ENCODE measurements at regions not wholly inside any gene's neighbourhood (a gene's known extent, or its start where the extent isn't known, plus 50 kb on each side); places are given as distances from the start of the nearest gene placed in this dataset.

DNA sequence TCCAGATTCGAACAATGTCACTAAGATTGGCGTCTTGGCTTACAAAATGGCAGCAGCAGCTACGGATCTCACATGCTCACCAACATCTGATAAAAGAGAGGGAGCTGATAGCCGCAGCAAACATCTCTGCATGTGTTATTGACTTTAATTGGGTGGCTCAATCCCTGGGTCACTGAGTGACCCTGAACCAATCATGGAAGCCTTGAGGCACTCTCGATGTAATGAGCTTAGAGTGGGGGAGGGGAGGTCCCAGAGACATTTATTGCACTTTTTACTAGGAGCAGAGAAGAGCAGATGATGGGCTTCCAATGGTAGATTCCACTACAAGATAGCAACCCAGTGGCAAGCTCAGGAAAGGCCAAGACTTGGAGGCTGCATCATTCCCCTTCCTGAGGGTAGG lies 238.7 kb downstream of the BMP7 start:
- ChIA-PET POLR2A (no interaction called here), CTCF (no interaction called here)
- Mint-ChIP-seq H3K27ac (no peak overlapping the region), H3K36me3 (ENCODE audit: low read depth) (no peaks in the 10 kb centered on the region), H3K4me3 (no peak overlapping the region), H3K27me3 (ENCODE audit: low read depth) (peaks cover 2% of the 10 kb centered on the region), H3K4me1 (ENCODE audit: low read depth) (no peaks in the 10 kb centered on the region), H3K9me3 (ENCODE audit: insufficient read depth) (no peaks in the 10 kb centered on the region)
- ATAC-seq (no peak), DNase-seq (no peak)

DNA sequence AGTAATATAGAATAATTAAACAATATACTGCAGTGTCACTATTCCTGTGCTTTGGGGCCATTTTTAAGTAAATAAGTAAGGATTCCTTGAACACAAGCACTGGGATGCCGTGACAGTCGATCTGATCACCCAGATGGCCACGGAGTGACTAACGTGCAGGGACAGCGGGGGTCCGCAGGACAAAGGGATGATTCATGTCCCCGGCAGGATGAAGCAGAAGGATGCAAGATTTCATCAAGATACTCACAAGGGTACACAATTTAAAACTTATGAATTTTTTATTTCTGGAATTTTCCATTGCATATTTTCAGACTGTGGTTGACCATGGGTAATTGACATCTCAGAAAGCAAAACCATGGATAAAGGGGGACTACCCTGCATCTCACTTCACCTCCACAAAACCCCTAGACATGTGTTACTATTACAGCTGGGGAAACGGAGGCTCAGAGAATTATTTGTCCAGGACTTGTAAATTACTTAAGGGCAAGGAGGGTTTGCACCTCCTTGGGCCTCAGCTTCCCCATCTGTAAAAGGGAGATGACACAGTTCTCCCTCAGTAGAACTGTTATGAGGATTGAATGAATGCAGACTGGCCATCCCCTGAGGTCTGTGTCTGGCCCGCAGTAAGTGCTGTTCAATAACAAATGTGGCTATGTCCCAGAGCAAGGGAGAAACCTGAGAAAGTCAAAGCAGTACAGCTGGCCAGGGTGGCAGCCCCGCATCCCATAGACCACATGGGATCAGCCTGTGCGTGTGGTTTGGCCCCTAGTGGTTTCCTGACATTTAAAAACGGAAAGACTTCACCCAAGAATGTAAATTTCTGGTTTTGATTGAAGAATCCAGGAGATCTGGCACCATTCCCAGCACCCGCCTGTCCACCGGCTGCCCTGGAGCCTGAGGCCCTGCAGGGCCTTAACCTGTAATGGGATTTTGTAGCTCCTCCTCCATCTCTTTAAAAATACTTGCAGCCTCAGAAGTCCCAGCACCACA lies 235.5 kb downstream of the BMP7 start:
- ATAC-seq = no peak
- H3K4me3 Mint-ChIP-seq = no peak overlapping the region
- H3K4me1 Mint-ChIP-seq (ENCODE audit: low read depth) = no peaks in the 10 kb centered on the region
- peaks cover 2% of the 10 kb centered on the region for H3K27me3 Mint-ChIP-seq (ENCODE audit: low read depth)
- DNase-seq = no peak
- CTCF ChIA-PET = no interaction called here
- POLR2A ChIA-PET = interaction anchor here (0.6 kb wide), 1 partner anchor 21 kb away, joined by 3 read pairs; no protein-coding TSS in a partner anchor
- no peak overlapping the region for H3K27ac Mint-ChIP-seq
- no peaks in the 10 kb centered on the region for H3K36me3 Mint-ChIP-seq (ENCODE audit: low read depth)
- no peaks in the 10 kb centered on the region for H3K9me3 Mint-ChIP-seq (ENCODE audit: insufficient read depth)

DNA sequence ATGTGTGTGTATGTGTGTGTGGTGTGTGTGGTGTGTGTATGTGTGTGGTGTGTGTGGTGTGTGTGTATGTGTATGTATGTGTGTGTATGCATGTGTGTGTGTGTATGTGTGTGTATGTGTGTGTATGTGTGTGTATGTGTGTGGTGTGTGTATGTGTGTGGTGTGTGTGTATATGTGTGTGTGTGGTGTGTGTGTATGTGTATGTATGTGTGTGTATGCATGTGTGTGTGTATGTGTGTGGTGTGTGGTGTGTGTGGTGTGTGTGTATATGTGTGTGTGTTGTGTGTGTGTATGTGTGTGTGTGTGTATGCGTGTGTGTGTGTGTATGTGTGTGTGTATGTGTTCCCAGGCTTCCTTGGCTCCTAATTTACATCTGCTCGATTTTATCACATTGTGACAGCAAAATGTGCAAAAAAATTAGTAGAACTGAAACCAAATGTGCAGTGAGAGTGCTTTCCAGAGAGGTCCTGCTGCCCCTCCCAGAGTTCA lies 234.5 kb downstream of the BMP7 start:
- DNase-seq (no peak), ATAC-seq (no peak)
- Mint-ChIP-seq H3K27ac (no peak overlapping the region), H3K27me3 (ENCODE audit: low read depth) (peaks cover 2% of the 10 kb centered on the region), H3K36me3 (ENCODE audit: low read depth) (no peaks in the 10 kb centered on the region), H3K4me3 (no peak overlapping the region), H3K9me3 (ENCODE audit: insufficient read depth) (no peaks in the 10 kb centered on the region), H3K4me1 (ENCODE audit: low read depth) (no peaks in the 10 kb centered on the region)
- ChIA-PET POLR2A (no interaction called here), CTCF (interaction anchor here (0.6 kb wide), 1 partner anchor 243 kb away, joined by 3 read pairs; no protein-coding TSS in a partner anchor)

- Mint-ChIP-seq H3K4me1 (ENCODE audit: low read depth) (no peaks in the 10 kb centered on the region), H3K27me3 (ENCODE audit: low read depth) (peaks cover 2% of the 10 kb centered on the region), H3K9me3 (ENCODE audit: insufficient read depth) (no peaks in the 10 kb centered on the region), H3K4me3 (no peak overlapping the region), H3K36me3 (ENCODE audit: low read depth) (no peaks in the 10 kb centered on the region), H3K27ac (no peak overlapping the region)
- CTCF ChIA-PET = interaction anchor here (0.6 kb wide), 1 partner anchor 243 kb away, joined by 3 read pairs; no protein-coding TSS in a partner anchor
- POLR2A ChIA-PET = interaction anchor here (0.5 kb wide), 1 partner anchor 484 kb away, joined by 3 read pairs; no protein-coding TSS in a partner anchor
- ATAC-seq (no peak), DNase-seq (no peak)
Observed at GRCh38 chr20:57032847-57033246, 233.6 kb downstream of the BMP7 start.

GRCh38 chr20:57034001-57034400 lies 232.4 kb downstream of the BMP7 start:
- CTCF ChIA-PET = no interaction called here
- no peak for ATAC-seq

DNA sequence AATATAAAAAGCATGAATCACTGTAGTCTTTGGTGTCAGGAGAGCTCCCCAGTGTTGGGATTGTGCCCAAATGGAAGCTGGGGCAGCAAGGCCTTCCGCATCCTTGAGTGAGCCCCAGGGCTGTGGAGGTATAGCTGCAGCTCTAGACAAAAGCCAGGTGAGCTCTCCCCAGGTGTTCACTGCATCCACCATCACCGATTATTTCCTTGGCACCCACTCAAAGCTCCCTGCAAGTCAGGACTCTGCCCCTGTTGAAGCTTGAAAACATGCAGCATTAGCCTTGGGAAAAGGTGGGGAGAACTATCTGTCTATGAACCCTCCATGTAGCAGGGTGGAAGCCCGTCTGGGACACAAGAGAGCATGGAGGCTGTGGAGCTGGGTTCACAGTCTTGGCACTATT lies 228.8 kb downstream of the BMP7 start:
- Mint-ChIP-seq H3K9me3 (ENCODE audit: insufficient read depth) (no peaks in the 10 kb centered on the region), H3K27me3 (ENCODE audit: low read depth) (no peaks in the 10 kb centered on the region), H3K4me1 (ENCODE audit: low read depth) (no peaks in the 10 kb centered on the region), H3K27ac (no peak overlapping the region), H3K36me3 (ENCODE audit: low read depth) (no peaks in the 10 kb centered on the region), H3K4me3 (no peak overlapping the region)
- ATAC-seq (no peak), DNase-seq (no peak)
- CTCF ChIA-PET = no interaction called here
- POLR2A ChIA-PET = no interaction called here

More at GRCh38 chr20:57034001-57034400, 232.4 kb downstream of the BMP7 start:
- POLR2A ChIA-PET = no interaction called here
- Mint-ChIP-seq H3K4me3 (no peak overlapping the region), H3K27me3 (ENCODE audit: low read depth) (peaks cover 2% of the 10 kb centered on the region), H3K4me1 (ENCODE audit: low read depth) (no peaks in the 10 kb centered on the region), H3K27ac (no peak overlapping the region), H3K36me3 (ENCODE audit: low read depth) (no peaks in the 10 kb centered on the region), H3K9me3 (ENCODE audit: insufficient read depth) (no peaks in the 10 kb centered on the region)
- no peak for DNase-seq

DNA sequence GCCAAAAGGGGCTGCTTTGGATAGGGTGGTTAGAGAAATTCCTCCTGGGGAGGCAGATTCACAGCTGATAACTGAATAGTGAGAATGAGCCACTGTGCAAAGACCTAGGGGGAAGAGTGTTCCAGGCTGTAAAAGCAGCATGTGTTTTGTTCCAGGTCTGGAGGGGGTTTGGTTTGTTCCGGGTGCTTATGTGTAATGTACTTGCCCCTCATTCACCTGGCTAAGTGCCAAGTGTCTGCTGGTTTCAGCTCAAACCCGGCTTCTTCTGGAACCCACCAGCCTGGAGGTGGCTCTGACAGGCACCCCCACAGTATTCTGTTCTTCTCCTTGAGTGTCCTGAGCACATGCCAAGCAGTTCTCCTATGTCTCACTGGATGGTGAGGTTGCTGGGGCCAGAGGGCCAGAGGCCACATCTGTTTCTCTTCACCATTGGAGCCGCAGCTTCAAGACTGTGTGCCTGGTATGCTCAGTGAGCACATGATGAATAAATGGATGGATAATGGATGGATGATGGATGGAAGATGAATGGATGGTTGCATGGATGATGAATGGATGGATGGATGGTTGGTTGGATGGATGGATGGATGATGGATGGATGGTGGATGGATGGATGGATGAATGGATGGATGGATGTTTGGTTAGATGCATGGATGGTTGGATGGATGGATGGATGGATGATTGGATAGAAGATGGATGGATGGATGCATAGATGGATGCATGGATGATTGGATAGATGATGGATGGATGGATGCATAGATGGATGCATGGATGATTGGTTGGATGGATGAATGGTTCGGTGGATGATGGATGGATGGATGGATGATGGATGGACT lies 227.6 kb downstream of the BMP7 start:
- Mint-ChIP-seq H3K27me3 (ENCODE audit: low read depth) (no peaks in the 10 kb centered on the region), H3K4me1 (ENCODE audit: low read depth) (no peaks in the 10 kb centered on the region), H3K4me3 (no peak overlapping the region), H3K27ac (no peak overlapping the region), H3K36me3 (ENCODE audit: low read depth) (no peaks in the 10 kb centered on the region), H3K9me3 (ENCODE audit: insufficient read depth) (no peaks in the 10 kb centered on the region)
- ChIA-PET POLR2A (no interaction called here), CTCF (no interaction called here)
- DNase-seq (no peak), ATAC-seq (no peak)

GRCh38 chr20:57040466-57040865 lies 226.0 kb downstream of the BMP7 start:
- CTCF ChIA-PET = no interaction called here
- ATAC-seq = no peak
- Mint-ChIP-seq H3K27ac (no peak overlapping the region), H3K4me1 (ENCODE audit: low read depth) (no peaks in the 10 kb centered on the region), H3K9me3 (ENCODE audit: insufficient read depth) (no peaks in the 10 kb centered on the region), H3K36me3 (ENCODE audit: low read depth) (no peaks in the 10 kb centered on the region), H3K27me3 (ENCODE audit: low read depth) (no peaks in the 10 kb centered on the region), H3K4me3 (no peak overlapping the region)
- POLR2A ChIA-PET = no interaction called here
- DNase-seq = no peak

- ChIA-PET POLR2A (no interaction called here), CTCF (no interaction called here)
- Mint-ChIP-seq H3K27me3 (ENCODE audit: low read depth) (no peaks in the 10 kb centered on the region), H3K4me1 (ENCODE audit: low read depth) (no peaks in the 10 kb centered on the region), H3K27ac (no peak overlapping the region), H3K36me3 (ENCODE audit: low read depth) (no peaks in the 10 kb centered on the region), H3K4me3 (no peak overlapping the region), H3K9me3 (ENCODE audit: insufficient read depth) (no peaks in the 10 kb centered on the region)
- no peak for DNase-seq
- no peak for ATAC-seq
Observed at GRCh38 chr20:57040924-57041323, 225.5 kb downstream of the BMP7 start.

DNA sequence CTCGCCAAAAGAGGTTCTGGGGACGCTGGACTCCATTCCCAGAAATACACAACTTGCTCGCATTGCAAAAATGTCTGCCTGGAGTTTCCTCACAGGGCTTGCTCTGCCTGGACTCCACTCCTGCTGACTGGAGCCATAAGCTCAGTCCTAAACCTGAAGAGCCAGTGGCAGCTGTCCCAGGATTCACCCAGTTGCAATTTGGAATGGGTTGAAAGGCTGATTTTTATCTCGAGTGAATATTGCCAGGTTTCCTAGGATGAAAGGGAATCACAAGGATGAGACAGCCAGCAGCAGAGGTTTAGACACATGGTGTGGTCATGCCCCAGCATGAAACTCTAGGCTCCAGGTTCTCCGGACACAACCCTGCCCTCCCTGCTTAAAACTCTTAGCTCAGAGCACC lies 223.3 kb downstream of the BMP7 start:
- Mint-ChIP-seq H3K27me3 (ENCODE audit: low read depth) (no peaks in the 10 kb centered on the region), H3K36me3 (ENCODE audit: low read depth) (no peaks in the 10 kb centered on the region), H3K9me3 (ENCODE audit: insufficient read depth) (no peaks in the 10 kb centered on the region), H3K4me1 (ENCODE audit: low read depth) (no peaks in the 10 kb centered on the region), H3K27ac (no peak overlapping the region), H3K4me3 (no peak overlapping the region)
- CTCF ChIA-PET = no interaction called here
- ATAC-seq (no peak), DNase-seq (no peak)
- POLR2A ChIA-PET = no interaction called here

- Mint-ChIP-seq H3K27me3 (ENCODE audit: low read depth) (no peaks in the 10 kb centered on the region), H3K27ac (no peak overlapping the region), H3K4me1 (ENCODE audit: low read depth) (no peaks in the 10 kb centered on the region), H3K4me3 (no peak overlapping the region), H3K36me3 (ENCODE audit: low read depth) (no peaks in the 10 kb centered on the region), H3K9me3 (ENCODE audit: insufficient read depth) (no peaks in the 10 kb centered on the region)
- no peak for DNase-seq
- ChIA-PET POLR2A (no interaction called here), CTCF (no interaction called here)
- no peak for ATAC-seq
Observed at GRCh38 chr20:57043669-57044268, 222.7 kb downstream of the BMP7 start.
